HUDEP-2 (cell line): ENCODE measurements at regions not wholly inside any gene's neighbourhood (a gene's known extent, or its start where the extent isn't known, plus 50 kb on each side); places are given as distances from the start of the nearest gene placed in this dataset.
"Not testable (repeated sequence)": the region's sequence is repeated elsewhere in the genome, so short reads cannot be mapped to it uniquely, and the experiment has no call there.

Source experiments
- DNase-seq, 76 experiments: peaks; one replicate each; lab custom pipeline; 2025; ENCODE audit not compliant: unreplicated experiment in 76 of 76; lab: John Stamatoyannopoulos, UW

GRCh38 chr7:34330308-34330707 lies 327.7 kb upstream of the NPSR1 start:
- DNase-seq: no peak

- DNase-seq: no peak
Measured at GRCh38 chr7:34331102-34331501, 326.9 kb upstream of the NPSR1 start.

GRCh38 chr7:34332006-34332405 lies 326.0 kb upstream of the NPSR1 start:
- DNase-seq: no peak

- DNase-seq: no peak
Measured at GRCh38 chr7:34333184-34333583, 324.8 kb upstream of the NPSR1 start.

- no peak for DNase-seq
Measured at GRCh38 chr7:34333925-34334324, 324.1 kb upstream of the NPSR1 start.

GRCh38 chr7:34337163-34337562 lies 320.9 kb upstream of the NPSR1 start:
- DNase-seq: no peak

- no peak for DNase-seq
Measured at GRCh38 chr7:34338961-34339526, 319.0 kb upstream of the NPSR1 start.

- DNase-seq: no peak
Measured at GRCh38 chr7:34341326-34341725, 316.7 kb upstream of the NPSR1 start.

GRCh38 chr7:34342387-34342786 lies 315.6 kb upstream of the NPSR1 start:
- no peak for DNase-seq

- DNase-seq: no peak
Measured at GRCh38 chr7:34343667-34344066, 314.4 kb upstream of the NPSR1 start.

GRCh38 chr7:34354011-34354410 lies 304.0 kb upstream of the NPSR1 start:
- DNase-seq: no peak

GRCh38 chr7:34354899-34355298 lies 303.1 kb upstream of the NPSR1 start:
- no peak for DNase-seq

- no peak for DNase-seq
Measured at GRCh38 chr7:34357068-34357467, 300.9 kb upstream of the NPSR1 start.

- DNase-seq: no peak
Measured at GRCh38 chr7:34357946-34358345, 300.1 kb upstream of the NPSR1 start.

- DNase-seq: not testable (repeated sequence)
Measured at GRCh38 chr7:34358578-34358977, 299.4 kb upstream of the NPSR1 start.

- DNase-seq: no peak
Measured at GRCh38 chr7:34361663-34362250, 296.3 kb upstream of the NPSR1 start.

- no peak for DNase-seq
Measured at GRCh38 chr7:34362621-34363020, 295.4 kb upstream of the NPSR1 start.

GRCh38 chr7:34364130-34364529 lies 293.9 kb upstream of the NPSR1 start:
- DNase-seq: no peak

- no peak for DNase-seq
Measured at GRCh38 chr7:34365011-34365410, 293.0 kb upstream of the NPSR1 start.

GRCh38 chr7:34365611-34366010 lies 292.4 kb upstream of the NPSR1 start:
- DNase-seq: no peak

GRCh38 chr7:34371922-34372321 lies 286.1 kb upstream of the NPSR1 start:
- no peak for DNase-seq

GRCh38 chr7:34373940-34374339 lies 284.1 kb upstream of the NPSR1 start:
- no peak for DNase-seq
